ENCODE measurements at regions not wholly inside any gene's neighbourhood (a gene's known extent, or its start where the extent isn't known, plus 50 kb on each side); places are given as distances from the start of the nearest gene placed in this dataset.
"Not testable (repeated sequence)": the region's sequence is repeated elsewhere in the genome, so short reads cannot be mapped to it uniquely, and the experiment has no call there.

- Histone ChIP-seq H3K27me3 (no peaks in the 10 kb centered on the region), H3K4me1 (no peaks in the 10 kb centered on the region), H3K36me3 (no peaks in the 10 kb centered on the region), H3K27ac (no peak overlapping the region), H3K9me3 (peaks cover 0 to 7% (median 0%) of the 10 kb centered on the region in 4 donors), H3K4me3 (no peak overlapping the region)
- no peak for DNase-seq
- intact Hi-C loops (cut with DNase I), result no loop called here
- TF ChIP-seq EP300 (IDR thresholded peaks at IDR 0.05) (no peak), CTCF (IDR thresholded peaks at IDR 0.05) (no peak), POLR2AphosphoS5 (IDR thresholded peaks at IDR 0.05) (no peak), POLR2A (IDR thresholded peaks at IDR 0.05) (no peak)
- WGBS, 2 donors, result 72 to 76% methylated on average over 6 of the region's 6 CpGs
Observed at GRCh38 chr2:51920509-51920908, 888.6 kb upstream of the NRXN1 start.

GRCh38 chr2:51919395-51919794, 887.5 kb upstream of the NRXN1 start:
- Histone ChIP-seq H3K36me3 (no peaks in the 10 kb centered on the region), H3K9me3 (peaks cover 0 to 7% (median 0%) of the 10 kb centered on the region in 4 donors), H3K27me3 (no peaks in the 10 kb centered on the region), H3K4me3 (no peak overlapping the region), H3K27ac (no peak overlapping the region), H3K4me1 (no peaks in the 10 kb centered on the region)
- TF ChIP-seq POLR2A (IDR thresholded peaks at IDR 0.05), result no peak
- TF ChIP-seq POLR2AphosphoS5 (IDR thresholded peaks at IDR 0.05), result no peak
- TF ChIP-seq CTCF (IDR thresholded peaks at IDR 0.05), result no peak
- no peak for TF ChIP-seq EP300 (IDR thresholded peaks at IDR 0.05)
- 92% methylated on average over 1 of the region's 1 CpG for WGBS, 2 donors
- no peak for DNase-seq
- intact Hi-C loops (cut with DNase I), result no loop called here

- no peak for DNase-seq
- no peak overlapping the region for H3K27ac ChIP-seq
- no peaks in the 10 kb centered on the region for H3K4me1 ChIP-seq
- WGBS, 2 donors, result 65 to 75% methylated on average over 3 of the region's 3 CpGs
- no peak overlapping the region for H3K4me3 ChIP-seq
- no peak for TF ChIP-seq CTCF (IDR thresholded peaks at IDR 0.05)
- no peak for TF ChIP-seq EP300 (IDR thresholded peaks at IDR 0.05)
- TF ChIP-seq POLR2A (IDR thresholded peaks at IDR 0.05), result no peak
- TF ChIP-seq POLR2AphosphoS5 (IDR thresholded peaks at IDR 0.05), result no peak
- intact Hi-C loops (cut with DNase I), result no loop called here
- no peaks in the 10 kb centered on the region for H3K27me3 ChIP-seq
- H3K36me3 ChIP-seq, result no peaks in the 10 kb centered on the region
- peaks cover 0 to 7% (median 0%) of the 10 kb centered on the region in 4 donors for H3K9me3 ChIP-seq
Observed at GRCh38 chr2:51918113-51918512, 886.2 kb upstream of the NRXN1 start.

GRCh38 chr2:51903728-51904127, 871.8 kb upstream of the NRXN1 start:
- Histone ChIP-seq H3K27me3 (no peaks in the 10 kb centered on the region), H3K9me3 (no peaks in the 10 kb centered on the region), H3K4me3 (no peak overlapping the region), H3K27ac (no peak overlapping the region), H3K4me1 (no peaks in the 10 kb centered on the region), H3K36me3 (no peaks in the 10 kb centered on the region)
- 21 to 45% methylated on average over 1 of the region's 1 CpG for WGBS, 2 donors
- intact Hi-C loops (cut with DNase I), result no loop called here
- TF ChIP-seq EP300 (IDR thresholded peaks at IDR 0.05), result no peak
- no peak for TF ChIP-seq POLR2AphosphoS5 (IDR thresholded peaks at IDR 0.05)
- no peak for TF ChIP-seq CTCF (IDR thresholded peaks at IDR 0.05)
- DNase-seq, result no peak

GRCh38 chr2:51899643-51900042, 867.7 kb upstream of the NRXN1 start:
- Histone ChIP-seq H3K4me3 (no peak overlapping the region), H3K36me3 (no peaks in the 10 kb centered on the region), H3K27ac (no peak overlapping the region), H3K4me1 (no peaks in the 10 kb centered on the region), H3K27me3 (no peaks in the 10 kb centered on the region), H3K9me3 (no peaks in the 10 kb centered on the region)
- DNase-seq, result no peak
- TF ChIP-seq EP300 (IDR thresholded peaks at IDR 0.05) (no peak), POLR2A (IDR thresholded peaks at IDR 0.05) (no peak), CTCF (IDR thresholded peaks at IDR 0.05) (no peak), POLR2AphosphoS5 (IDR thresholded peaks at IDR 0.05) (no peak)
- intact Hi-C loops (cut with DNase I), result no loop called here

- H3K4me3 ChIP-seq; H3K4me1 ChIP-seq; H3K27ac ChIP-seq; intact Hi-C loops (cut with DNase I); H3K36me3 ChIP-seq; H3K9me3 ChIP-seq; DNase-seq; H3K27me3 ChIP-seq: not testable (repeated sequence)
- 67 to 86% methylated on average over 3 of the region's 3 CpGs for WGBS, 2 donors
Observed at GRCh38 chr2:51894584-51894983, 862.7 kb upstream of the NRXN1 start.

All from sigmoid colon (tissue), 6 donors.